Suppressor macrophage treated with lipopolysaccharide for 1 hour (primary cell): ENCODE measurements at regions not wholly inside any gene's neighbourhood (a gene's known extent, or its start where the extent isn't known, plus 50 kb on each side); places are given as distances from the start of the nearest gene placed in this dataset.

Source experiments
- DNase-seq, 3 donors: peaks; one replicate each; pipeline ENCODE4 v3.0.0-alpha.2; 2020 to 2022

GRCh38 chr3:139286241-139286640 lies 57.6 kb upstream of the MRPS22 start:
- DNase-seq = no peak

DNA sequence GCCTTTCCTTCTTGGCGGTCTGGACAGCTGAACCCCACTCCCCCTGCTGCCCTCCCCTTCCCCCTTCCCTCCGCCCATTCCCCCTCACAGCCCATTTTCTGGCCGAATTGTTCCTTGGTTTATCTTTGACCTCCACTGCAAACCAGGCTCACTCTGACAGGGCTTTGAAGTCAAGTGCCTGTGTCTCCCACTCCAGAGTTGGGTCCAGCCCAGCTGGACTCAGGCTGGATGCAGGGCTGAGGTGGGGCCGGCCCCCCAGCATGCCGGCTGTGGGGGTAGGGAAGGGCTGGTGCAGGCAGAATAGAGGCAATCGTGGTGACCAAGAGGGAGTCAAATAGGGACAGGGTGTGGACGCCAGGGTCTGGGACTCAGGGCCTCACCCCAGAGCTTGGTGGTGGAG lies 57.0 kb upstream of the MRPS22 start:
- DNase-seq = no peak

GRCh38 chr3:139287557-139287956 lies 56.3 kb upstream of the MRPS22 start:
- DNase-seq = no peak

DNA sequence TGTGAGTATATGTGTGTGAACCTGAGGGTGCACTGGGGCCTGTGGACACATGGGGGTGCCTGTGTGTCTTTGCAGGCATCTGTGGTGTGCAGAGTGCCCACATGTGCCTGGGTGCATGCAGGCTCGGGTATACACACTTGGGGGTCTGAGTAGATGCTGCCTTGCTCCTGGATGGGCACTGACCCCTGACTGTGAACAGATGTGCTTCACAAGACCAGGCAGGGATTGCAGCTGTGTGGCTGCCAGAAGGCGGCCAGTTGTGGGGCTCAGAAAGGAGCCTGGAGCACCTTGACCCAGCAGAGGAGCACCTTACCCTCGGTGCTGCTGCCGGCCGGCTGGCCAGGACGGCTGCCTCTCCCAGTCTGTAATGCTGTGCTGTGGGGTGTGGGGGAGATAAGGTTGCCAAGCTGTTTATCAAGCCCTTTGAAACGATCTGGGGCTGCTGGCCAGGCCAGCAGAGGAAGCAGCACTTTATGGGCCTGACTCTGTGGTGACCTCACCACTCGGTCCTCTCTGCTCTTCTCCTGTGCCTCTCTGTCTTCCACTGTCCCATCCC lies 55.5 kb upstream of the MRPS22 start:
- no peak for DNase-seq

- no peak for DNase-seq
Observed at GRCh38 chr3:139289860-139290524, 53.8 kb upstream of the MRPS22 start.

DNA sequence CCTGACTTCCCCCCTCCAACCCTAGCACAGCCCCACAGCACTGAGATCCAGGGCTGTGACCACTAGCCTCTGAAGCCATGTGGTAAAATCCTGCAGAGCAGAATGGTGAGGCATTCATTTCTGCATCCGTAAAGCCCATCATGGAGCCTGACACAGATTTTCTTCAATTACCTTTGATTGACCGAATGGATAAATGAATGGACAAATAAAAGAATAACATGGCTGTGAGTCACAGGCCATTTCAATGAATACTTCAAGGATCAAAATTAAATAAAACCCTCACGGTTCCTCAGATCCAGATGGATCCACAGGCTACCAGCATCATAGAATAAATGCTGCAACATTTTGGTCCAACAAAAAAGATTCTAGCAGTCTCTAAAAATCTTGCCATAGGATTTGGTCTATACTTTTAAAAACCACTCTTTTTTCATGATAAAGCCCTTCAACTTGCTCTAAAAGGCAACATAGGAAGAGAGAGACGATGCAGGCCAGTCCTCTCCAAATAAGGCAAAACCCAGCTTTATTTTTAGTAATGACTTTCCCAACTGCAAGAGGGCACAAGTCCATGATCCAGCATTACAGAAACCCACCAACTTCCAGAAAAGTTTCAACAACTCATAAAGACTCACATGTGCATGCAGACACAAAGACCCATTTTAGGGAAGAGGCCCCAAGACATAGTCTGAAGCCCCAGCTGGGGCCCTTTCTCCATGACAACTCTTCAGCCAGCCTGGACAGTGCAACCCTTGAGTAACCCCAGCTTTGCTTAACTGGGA lies 52.4 kb upstream of the MRPS22 start:
- DNase-seq = no peak

DNA sequence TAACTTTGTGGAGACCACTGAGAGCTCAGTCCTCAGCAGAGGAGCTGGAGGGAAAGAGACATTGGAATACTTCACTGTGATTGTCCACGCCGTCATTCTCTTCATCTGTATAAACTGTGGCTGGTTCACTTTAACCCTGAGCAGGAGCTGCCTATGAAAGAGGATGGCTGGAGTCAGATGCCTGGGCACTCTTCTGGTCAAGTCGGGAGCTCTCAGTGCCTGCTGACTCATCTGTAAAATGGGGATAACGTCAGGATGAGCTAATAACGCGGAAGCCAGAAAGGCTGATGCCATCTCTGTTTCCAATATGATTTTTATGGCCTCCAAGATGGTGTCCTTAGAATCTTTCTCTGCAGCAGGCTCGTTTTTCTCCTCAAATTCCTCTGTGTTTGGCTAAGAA lies 51.6 kb upstream of the MRPS22 start:
- no peak for DNase-seq

DNA sequence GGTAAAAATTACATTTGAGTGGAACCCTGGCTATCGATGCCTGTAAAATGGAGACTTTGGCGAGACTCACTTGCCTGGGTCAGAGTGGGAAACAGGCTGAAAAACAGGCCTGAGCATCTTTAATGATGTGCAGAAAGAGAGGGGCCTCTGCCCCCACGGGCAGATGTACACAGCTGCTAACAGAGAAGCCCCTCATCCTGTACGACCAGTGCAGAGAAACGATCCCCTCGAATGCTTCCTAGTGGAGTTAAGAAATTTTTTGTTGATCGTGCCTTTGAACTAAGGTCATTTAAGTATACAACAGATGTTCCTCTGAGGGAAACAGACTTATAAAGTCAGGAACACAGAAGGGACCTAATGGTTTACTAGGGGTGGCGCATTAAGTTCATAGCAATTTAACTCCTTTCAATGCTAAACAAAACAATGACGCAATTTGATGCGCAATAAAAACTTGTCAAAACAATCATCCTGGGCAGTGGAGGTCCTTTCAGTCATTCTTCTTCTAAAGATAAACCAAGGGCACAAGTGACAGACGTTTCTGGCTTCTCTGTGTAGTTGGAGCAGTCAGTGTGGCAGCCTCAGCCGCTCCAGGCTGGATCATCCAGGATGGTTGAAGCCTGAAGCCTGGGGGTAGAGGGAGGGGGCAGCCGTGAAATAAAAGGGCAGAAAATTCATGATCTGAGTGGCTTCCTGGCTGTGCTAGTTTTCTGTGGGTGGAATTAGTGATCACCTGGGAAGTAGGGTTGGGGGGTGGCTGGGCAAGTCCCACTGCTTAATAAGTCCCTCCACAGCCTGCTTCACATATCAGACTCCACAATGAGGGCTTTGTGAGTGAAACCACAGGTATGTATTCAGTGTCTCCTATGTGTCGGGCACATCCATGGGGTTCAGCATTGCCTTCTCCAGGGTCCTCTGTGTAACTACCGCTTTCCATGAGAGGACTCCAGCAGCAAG lies 50.8 kb upstream of the MRPS22 start:
- DNase-seq = no peak

DNA sequence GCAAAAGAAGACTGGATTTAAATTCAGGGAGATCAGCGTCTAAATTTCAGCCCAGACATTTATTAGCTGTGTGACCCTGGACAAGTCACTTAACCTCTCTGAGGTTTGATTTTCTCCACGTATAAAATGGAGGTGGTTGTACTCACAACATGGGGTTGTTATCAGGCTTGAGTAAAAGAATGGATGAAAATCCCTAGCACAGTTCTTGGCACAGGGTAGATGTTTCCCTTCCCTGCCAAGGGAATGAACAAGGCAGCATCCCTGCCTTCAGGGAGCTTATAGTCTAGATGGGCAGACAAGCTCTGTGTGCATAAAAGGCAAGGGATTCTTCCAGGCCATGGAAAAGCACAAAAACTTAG lies 50.2 kb upstream of the MRPS22 start:
- no peak for DNase-seq
